Neural progenitor cell (in vitro differentiated cells): ENCODE measurements at regions not wholly inside any gene's neighbourhood (a gene's known extent, or its start where the extent isn't known, plus 50 kb on each side); places are given as distances from the start of the nearest gene placed in this dataset.
A peak's percentile ranks its signal among the peaks of the same experiment; 100 is the strongest.

Experiments
- DNase-seq: peaks from one replicate; pipeline ENCODE4 v3.0.0-alpha.2; 2016; ENCODE audit warnings: low spot score
- H2AFZ ChIP-seq: fragments of 200-600 bp; sonication (generic); replicated peaks from 2 replicates; pipeline ENCODE4 v1.6.1; 2016; ENCODE audit warnings: antibody characterized with exemption
- H3F3A ChIP-seq: fragments of 200-600 bp; sonication (generic); 2 replicates; pipeline ENCODE4 v1.6.1; 2016; ENCODE audit warnings: antibody characterized with exemption, low read depth
- H3K27ac ChIP-seq: fragments of 200-600 bp; sonication (generic); 2 replicates; pipeline ENCODE4 v1.5.1; 2016; ENCODE audit warnings: mild to moderate bottlenecking
- H3K27me3 ChIP-seq: fragments of 200-600 bp; sonication (generic); 2 replicates; pipeline ENCODE4 v1.6.1; 2016; ENCODE audit warnings: mild to moderate bottlenecking, moderate library complexity
- H3K36me3 ChIP-seq: fragments of 200-600 bp; sonication (generic); 2 replicates; pipeline ENCODE4 v1.5.1; 2016
- H3K4me1 ChIP-seq: fragments of 200-600 bp; sonication (generic); 2 replicates; pipeline ENCODE4 v1.6.1; 2016; ENCODE audit warnings: mixed run types
- H3K4me2 ChIP-seq: fragments of 200-600 bp; sonication (generic); 2 replicates; pipeline ENCODE4 v1.6.1; 2016
- H3K4me3 ChIP-seq: fragments of 200-600 bp; sonication (generic); 2 replicates; pipeline ENCODE4 v1.5.1; 2016
- H3K79me2 ChIP-seq: fragments of 200-600 bp; sonication (generic); 2 replicates; pipeline ENCODE4 v1.6.1; 2016; ENCODE audit warnings: low read depth
- H3K9ac ChIP-seq: fragments of 200-600 bp; sonication (generic); 2 replicates; pipeline ENCODE4 v1.6.1; 2016
- H3K9me3 ChIP-seq: fragments of 200-600 bp; sonication (generic); 2 replicates; pipeline ENCODE4 v1.5.1; 2016; ENCODE audit warnings: low read depth
- H4K20me1 ChIP-seq: fragments of 200-600 bp; sonication (generic); 2 replicates; pipeline ENCODE4 v1.6.1; 2016; ENCODE audit warnings: low read depth
- H3K27ac Mint-ChIP-seq: 3 replicates; pipeline ENCODE4 v1.8.0; 2021; ENCODE audit warnings: mixed read lengths
- H3K27me3 Mint-ChIP-seq: 2 replicates; pipeline ENCODE4 v1.8.0; 2022; ENCODE audit warnings: low read depth, mild to moderate bottlenecking, inconsistent platforms, moderate library complexity, mixed read lengths; ENCODE audit not compliant: insufficient read depth
- H3K36me3 Mint-ChIP-seq: 3 replicates; pipeline ENCODE4 v1.8.0; 2021; ENCODE audit warnings: mixed read lengths
- H3K4me1 Mint-ChIP-seq: 3 replicates; pipeline ENCODE4 v1.8.0; 2021; ENCODE audit warnings: mixed read lengths
- H3K4me3 Mint-ChIP-seq: 3 replicates; pipeline ENCODE4 v1.8.0; 2021; ENCODE audit warnings: mild to moderate bottlenecking, moderate library complexity, mixed read lengths
- H3K9me3 Mint-ChIP-seq: 3 replicates; pipeline ENCODE4 v1.8.0; 2020; ENCODE audit warnings: mixed read lengths
- CTCF ChIP-seq: fragments of 200-600 bp; sonication (generic); IDR thresholded peaks from 2 replicates; pipeline ENCODE4 v1.5.1; 2017; ENCODE audit warnings: antibody characterized with exemption, mild to moderate bottlenecking
- EZH2 ChIP-seq: fragments of 200-600 bp; sonication (generic); IDR thresholded peaks from 2 replicates; pipeline ENCODE4 v1.6.1; 2017; ENCODE audit warnings: antibody characterized with exemption, mild to moderate bottlenecking, moderate library complexity
- EZH2phosphoT487 ChIP-seq: fragments of 200-600 bp; sonication (generic); IDR thresholded peaks from 2 replicates; pipeline ENCODE4 v1.6.1; 2017; ENCODE audit warnings: antibody characterized with exemption

- Histone ChIP-seq H3K36me3 (no peaks in the 10 kb centered on the region), H3K4me1 (no peaks in the 10 kb centered on the region)
- no peak overlapping the region for H3K27ac Mint-ChIP-seq
Observed at GRCh38 chr18:10027461-10027860, 113.6 kb downstream of the VAPA start.

GRCh38 chr18:10029711-10030110 lies 115.9 kb downstream of the VAPA start:
- H3K4me3 ChIP-seq, result no peak overlapping the region
- peaks cover 10% of the 10 kb centered on the region for H3K4me1 Mint-ChIP-seq
- H3K27me3 Mint-ChIP-seq, result peaks cover 11% of the 10 kb centered on the region
- peaks cover 17% of the 10 kb centered on the region for H3K9me3 Mint-ChIP-seq
- no peak overlapping the region for H3K4me3 Mint-ChIP-seq
- no peak for TF ChIP-seq CTCF
- H3K36me3 Mint-ChIP-seq, result peaks cover 2% of the 10 kb centered on the region
- no peaks in the 10 kb centered on the region for H3K79me2 ChIP-seq
- H3K27ac ChIP-seq, result no peak overlapping the region
- no peaks in the 10 kb centered on the region for H3K9me3 ChIP-seq
- no peaks in the 10 kb centered on the region for H4K20me1 ChIP-seq
- no peak overlapping the region for H3K9ac ChIP-seq
- no peak for DNase-seq
- no peaks in the 10 kb centered on the region for H3K36me3 ChIP-seq
- H3K27me3 ChIP-seq, result no peaks in the 10 kb centered on the region
- no peaks in the 10 kb centered on the region for H3F3A ChIP-seq
- no peak overlapping the region for H3K4me2 ChIP-seq
- H3K27ac Mint-ChIP-seq, result peak overlapping the region; percentile 29
- H2AFZ ChIP-seq, result no peak overlapping the region
- no peaks in the 10 kb centered on the region for H3K4me1 ChIP-seq

More at GRCh38 chr18:10027461-10027860, 113.6 kb downstream of the VAPA start:
- Histone ChIP-seq H2AFZ (no peak overlapping the region), H3K27me3 (no peaks in the 10 kb centered on the region), H3K9me3 (no peaks in the 10 kb centered on the region), H4K20me1 (no peaks in the 10 kb centered on the region), H3K79me2 (no peaks in the 10 kb centered on the region), H3K4me3 (no peak overlapping the region), H3F3A (no peaks in the 10 kb centered on the region), H3K9ac (no peak overlapping the region), H3K27ac (no peak overlapping the region), H3K4me2 (no peak overlapping the region)
- no peak for DNase-seq
- H3K4me1 Mint-ChIP-seq, result peaks cover 15% of the 10 kb centered on the region
- TF ChIP-seq EZH2phosphoT487 (no peak), EZH2 (no peak), CTCF (no peak)
- no peak overlapping the region for H3K4me3 Mint-ChIP-seq
- peaks cover 18% of the 10 kb centered on the region for H3K9me3 Mint-ChIP-seq
- peaks cover 8% of the 10 kb centered on the region for H3K27me3 Mint-ChIP-seq
- H3K36me3 Mint-ChIP-seq, result no peaks in the 10 kb centered on the region

DNA sequence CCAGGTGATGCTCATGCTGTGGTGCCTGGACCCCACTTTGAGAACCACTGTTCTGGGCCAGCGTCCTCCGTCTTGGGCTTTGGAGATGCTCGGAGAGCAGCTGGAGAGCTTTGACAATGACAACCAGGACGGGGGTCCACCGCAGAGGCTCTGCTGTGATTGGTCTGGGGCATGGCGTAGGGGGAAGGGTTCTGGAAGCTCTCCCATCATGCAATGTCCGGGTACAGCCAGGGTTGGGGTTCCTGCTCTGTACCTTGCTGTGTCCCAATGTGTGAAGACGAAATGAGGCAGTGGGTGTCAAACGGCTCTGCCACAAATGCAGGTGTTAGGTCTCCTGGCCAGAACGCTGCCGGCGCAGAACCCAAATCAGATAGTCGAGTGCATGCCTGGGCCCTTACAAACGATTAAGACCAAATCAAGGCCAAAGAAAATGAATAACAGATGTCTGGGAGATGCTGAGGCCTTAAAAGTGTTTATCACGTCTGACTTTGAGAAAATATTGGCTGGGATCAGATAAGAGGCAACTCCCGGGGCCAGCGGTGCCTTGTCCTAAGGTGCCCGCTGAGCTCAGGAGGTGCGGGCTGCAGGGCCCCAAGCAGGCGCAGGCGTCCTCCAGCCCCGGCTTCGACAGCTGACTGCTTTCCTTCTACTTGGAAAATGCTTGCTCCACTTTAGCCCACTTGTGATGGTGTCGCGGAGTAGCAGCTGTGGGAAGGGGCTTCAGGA lies 117.2 kb downstream of the VAPA start:
- H2AFZ ChIP-seq, result no peak overlapping the region
- Mint-ChIP-seq H3K4me3 (no peak overlapping the region), H3K27ac (no peak overlapping the region), H3K4me1 (peaks cover 23% of the 10 kb centered on the region), H3K27me3 (peaks cover 8% of the 10 kb centered on the region), H3K9me3 (peaks cover 14% of the 10 kb centered on the region), H3K36me3 (peaks cover 2% of the 10 kb centered on the region)
- H3K4me3 ChIP-seq, result no peak overlapping the region
- H3K27ac ChIP-seq, result no peak overlapping the region
- no peaks in the 10 kb centered on the region for H3K79me2 ChIP-seq
- H3K27me3 ChIP-seq, result no peaks in the 10 kb centered on the region
- no peaks in the 10 kb centered on the region for H3K36me3 ChIP-seq
- H3F3A ChIP-seq, result no peaks in the 10 kb centered on the region
- no peak overlapping the region for H3K9ac ChIP-seq
- no peak for DNase-seq
- H3K4me2 ChIP-seq, result no peak overlapping the region
- H3K4me1 ChIP-seq, result no peaks in the 10 kb centered on the region
- H3K9me3 ChIP-seq, result no peaks in the 10 kb centered on the region
- TF ChIP-seq EZH2phosphoT487 (no peak), EZH2 (no peak), CTCF (no peak)
- H4K20me1 ChIP-seq, result no peaks in the 10 kb centered on the region
